HT1080 (cell line): ENCODE measurements at regions not wholly inside any gene's neighbourhood (a gene's known extent, or its start where the extent isn't known, plus 50 kb on each side); places are given as distances from the start of the nearest gene placed in this dataset.

Source experiments
- DNase-seq: peaks from one replicate; pipeline ENCODE4 v3.0.0-alpha.2; 2015; ENCODE audit warnings: low read depth

GRCh38 chr16:35492225-35492624, 2032.8 kb downstream of the TP53TG3F start:
- DNase-seq, result peak; percentile 68

- DNase-seq, result no peak
These were observed 2038.0 kb downstream of the TP53TG3F start for GRCh38 chr16:35497399-35497798.

GRCh38 chr16:35506018-35506897, 2046.8 kb downstream of the TP53TG3F start:
- no peak for DNase-seq

DNA sequence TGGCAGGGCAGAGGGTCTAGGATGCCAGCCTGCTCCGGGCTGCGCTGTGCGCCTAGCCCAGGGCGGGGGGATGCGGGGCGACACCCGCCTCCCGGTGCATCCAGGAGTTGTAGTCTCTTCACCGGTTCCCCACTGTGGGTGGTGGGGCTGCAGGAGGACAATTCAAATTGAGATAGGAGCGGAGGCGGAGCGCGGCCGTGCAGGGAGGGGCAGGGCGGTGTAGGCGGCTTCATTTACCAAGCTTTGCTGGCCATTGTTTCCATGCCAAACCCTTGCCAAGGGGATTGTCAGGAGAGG, 2047.4 kb downstream of the TP53TG3F start:
- DNase-seq, result no peak

DNA sequence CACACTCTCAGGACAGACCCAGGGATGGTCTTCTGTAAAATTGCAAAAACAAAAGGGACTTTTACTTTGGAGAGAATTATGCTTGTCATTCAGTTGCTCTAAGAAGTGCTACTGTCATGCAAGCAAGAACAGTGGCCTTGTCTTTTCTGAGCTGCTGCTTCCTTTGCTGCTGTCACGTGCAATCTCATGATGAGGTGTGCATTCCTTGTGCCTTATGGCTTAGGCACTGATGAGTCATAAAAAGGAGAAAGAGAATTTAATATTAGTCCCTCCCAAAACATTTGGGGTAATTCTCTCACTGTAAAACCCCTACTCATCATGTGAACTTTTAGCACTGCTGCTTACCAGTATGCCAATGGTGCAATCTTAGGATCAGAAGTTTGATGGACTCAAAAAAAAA, 2051.3 kb downstream of the TP53TG3F start:
- DNase-seq, result peak; percentile 75

DNA sequence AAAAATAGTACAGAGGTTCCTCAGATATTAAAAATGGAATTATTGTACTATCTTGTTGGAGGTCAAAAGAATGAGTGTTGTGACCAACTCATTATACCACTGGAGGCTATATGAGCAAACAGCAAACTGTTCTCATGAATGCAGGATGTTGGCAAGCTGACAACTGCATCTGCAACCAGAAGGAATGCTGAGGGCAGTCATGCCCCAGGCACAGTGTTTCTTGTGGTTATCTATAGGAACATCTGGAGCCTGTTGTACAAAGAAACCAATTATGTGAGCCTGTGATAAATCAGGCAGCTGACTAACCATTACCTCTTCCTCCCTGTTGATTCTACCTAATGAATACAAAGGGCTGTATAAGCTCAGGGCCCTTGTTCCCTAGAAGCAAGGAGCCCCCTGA, 2057.1 kb downstream of the TP53TG3F start:
- DNase-seq, result peak; percentile 87

DNA sequence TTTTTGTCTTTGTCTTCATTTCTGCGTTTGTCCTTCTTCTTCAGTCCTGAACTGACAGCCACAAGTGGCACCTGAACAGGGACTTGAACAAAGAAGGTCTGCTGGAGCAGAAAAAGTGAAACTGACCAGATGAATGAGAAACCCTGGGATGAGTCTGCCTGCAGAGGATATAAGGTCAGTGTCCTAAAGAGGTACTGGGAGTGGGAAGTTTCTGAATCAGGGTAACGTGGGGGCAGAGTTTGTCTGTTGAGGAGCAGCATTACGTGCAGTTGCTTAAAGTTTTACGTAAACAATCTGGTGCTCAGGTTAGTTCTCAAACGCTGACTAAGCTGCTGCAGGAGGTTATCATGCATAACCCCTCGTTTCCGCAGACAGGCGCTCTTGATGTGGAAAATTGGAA, 2057.6 kb downstream of the TP53TG3F start:
- no peak for DNase-seq

GRCh38 chr16:35523991-35524390, 2064.6 kb downstream of the TP53TG3F start:
- DNase-seq, result no peak

- DNase-seq, result no peak
These were observed 2066.7 kb downstream of the TP53TG3F start for GRCh38 chr16:35525979-35526590.

DNA sequence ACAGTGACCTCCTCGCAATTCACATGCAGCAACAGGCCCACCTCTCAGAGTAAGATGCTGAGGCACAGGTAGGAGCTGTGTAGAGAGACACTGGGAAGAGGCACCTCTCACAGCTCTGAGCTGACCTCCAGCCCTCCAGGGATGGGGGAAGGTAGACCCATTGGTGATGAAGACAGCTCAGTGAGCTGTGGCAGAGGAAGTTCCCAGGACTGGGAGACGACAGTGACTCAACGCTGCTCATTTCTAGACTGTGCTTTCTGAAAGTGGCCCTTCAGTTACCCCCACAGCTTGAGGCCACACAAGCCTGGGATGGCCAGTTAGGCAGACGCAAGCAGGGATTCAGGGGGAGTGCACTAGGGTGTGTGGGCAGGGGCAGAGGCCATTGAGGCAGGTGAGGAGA, 2073.2 kb downstream of the TP53TG3F start:
- DNase-seq, result peak; percentile 37

- DNase-seq, result no peak
These were observed 2074.3 kb downstream of the TP53TG3F start for GRCh38 chr16:35533683-35534082.

DNA sequence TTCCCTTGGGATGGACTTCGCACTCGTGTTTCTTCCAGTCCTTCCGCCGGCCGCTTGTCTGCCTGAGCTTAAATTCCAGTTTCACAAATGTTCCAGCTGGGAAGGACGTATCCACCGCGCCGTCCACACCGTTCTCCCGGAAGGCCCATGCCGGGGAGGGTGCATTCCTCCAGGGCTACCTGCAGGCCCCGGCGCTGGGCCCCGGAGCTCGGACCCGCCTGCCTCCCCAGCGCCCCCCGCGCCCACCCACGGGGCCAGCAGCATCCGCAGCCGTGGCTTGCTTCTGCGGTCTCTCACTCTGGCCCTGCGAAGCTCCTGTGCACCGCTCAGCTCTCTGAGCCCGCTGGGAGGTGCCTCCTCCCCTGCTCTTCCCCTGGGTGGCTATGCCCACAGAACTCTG, 2084.1 kb downstream of the TP53TG3F start:
- no peak for DNase-seq

- no peak for DNase-seq
These were observed 2093.4 kb downstream of the TP53TG3F start for GRCh38 chr16:35552763-35553162.

GRCh38 chr16:35557731-35558130, 2098.3 kb downstream of the TP53TG3F start:
- DNase-seq, result no peak

- peak; percentile 10 for DNase-seq
These were observed 2100.7 kb downstream of the TP53TG3F start for GRCh38 chr16:35559911-35560636.

- no peak for DNase-seq
These were observed 2101.2 kb downstream of the TP53TG3F start for GRCh38 chr16:35560637-35560984.

- no peak for DNase-seq
These were observed 2101.9 kb downstream of the TP53TG3F start for GRCh38 chr16:35561346-35561745.

DNA sequence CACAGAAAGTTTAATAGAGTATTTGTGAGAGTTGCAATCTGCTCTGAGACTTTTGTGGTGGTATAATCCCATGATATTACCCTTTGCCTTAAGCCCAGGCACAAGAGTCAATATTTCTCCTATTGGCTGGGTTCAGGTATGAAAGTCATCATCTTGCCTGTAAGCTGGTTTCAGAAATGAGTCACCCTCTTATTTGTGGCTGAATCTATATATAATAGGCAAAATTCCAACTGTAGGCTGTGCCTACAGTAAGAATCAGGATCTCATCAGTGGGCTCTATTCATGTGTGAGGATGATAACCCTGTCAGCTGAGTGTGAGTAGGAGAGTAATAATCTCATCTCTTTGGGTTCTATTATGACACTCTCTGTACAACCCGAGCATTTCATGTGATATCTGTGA, 2103.1 kb downstream of the TP53TG3F start:
- peak; percentile 26 for DNase-seq

DNA sequence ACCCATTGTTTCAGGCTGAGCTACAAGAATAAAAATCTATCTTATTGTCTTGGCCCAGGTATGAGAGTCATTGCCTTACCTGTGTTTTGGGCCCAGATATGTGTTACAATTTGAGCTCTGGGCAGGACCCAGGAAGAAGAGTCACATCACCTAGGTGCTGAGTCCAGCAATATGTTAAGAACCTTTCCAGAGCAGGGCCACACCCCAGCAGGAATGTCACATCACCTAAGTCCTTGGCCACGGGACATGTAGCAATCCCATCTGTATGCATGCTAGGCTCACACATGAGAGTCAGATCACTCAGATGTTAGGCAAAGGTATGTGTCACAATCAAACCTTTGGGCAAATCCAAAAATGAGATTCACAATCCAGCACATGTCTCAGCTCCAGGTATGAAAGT, 2103.5 kb downstream of the TP53TG3F start:
- DNase-seq, result no peak

- DNase-seq, result no peak
These were observed 2104.7 kb downstream of the TP53TG3F start for GRCh38 chr16:35564148-35564547.

- no peak for DNase-seq
These were observed 2105.5 kb downstream of the TP53TG3F start for GRCh38 chr16:35564889-35565288.

GRCh38 chr16:35565626-35566025, 2106.2 kb downstream of the TP53TG3F start:
- no peak for DNase-seq

DNA sequence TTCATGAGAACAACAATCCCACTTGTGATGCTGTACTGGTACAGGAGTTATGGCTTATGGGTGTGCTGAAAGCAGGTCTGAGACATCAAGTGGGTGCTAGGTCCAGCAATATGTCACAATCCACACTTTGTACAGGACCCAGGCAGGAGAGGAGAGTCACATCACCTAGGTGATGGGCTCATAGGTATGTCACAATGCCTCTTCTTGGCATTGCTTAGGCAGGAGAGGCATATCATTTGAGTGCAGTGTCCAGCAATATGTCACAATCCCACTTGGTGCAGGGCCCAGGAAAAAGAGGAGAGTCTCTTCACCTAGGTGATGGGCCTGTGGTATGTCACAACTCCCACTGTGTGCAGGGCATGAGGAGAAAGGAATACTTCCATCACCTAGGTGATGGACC, 2110.0 kb downstream of the TP53TG3F start:
- no peak for DNase-seq
